ENCODE measurements at regions not wholly inside any gene's neighbourhood (a gene's known extent, or its start where the extent isn't known, plus 50 kb on each side); places are given as distances from the start of the nearest gene placed in this dataset.

DNA sequence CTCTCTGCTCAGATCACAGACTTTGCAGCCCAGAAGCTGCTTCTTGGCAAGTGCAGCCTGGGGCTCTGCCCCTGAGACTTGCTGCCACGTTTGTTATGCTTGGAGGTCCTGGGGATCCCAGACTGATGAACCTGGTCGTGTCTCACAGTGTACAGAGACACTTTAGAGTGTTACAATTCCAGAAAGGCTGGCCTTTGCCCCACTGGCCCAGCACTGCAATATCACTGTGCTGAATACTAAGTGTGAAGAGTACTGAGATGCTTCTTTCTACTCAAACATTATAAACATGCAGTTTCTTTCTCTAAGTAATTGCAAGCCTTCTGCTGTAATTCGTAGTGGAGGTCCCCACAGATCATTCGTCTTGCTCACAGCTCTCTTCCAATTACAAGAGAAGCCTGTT, 133.2 kb downstream of the MAP3K21 start:
- WGBS (ENCODE audit: insufficient coverage), result 50% methylated on average over 2 of the region's 4 CpGs
- intact Hi-C loops (cut with micrococcal nuclease), result no loop called here
- Mint-ChIP-seq H3K4me1 (no peaks in the 10 kb centered on the region), H3K4me3 (no peak overlapping the region), H3K27ac (no peak overlapping the region), H3K9me3 (ENCODE audit: insufficient read depth) (no peaks in the 10 kb centered on the region), H3K27me3 (no peaks in the 10 kb centered on the region)
- no peak for ATAC-seq (ENCODE audit: low read depth)
- Histone ChIP-seq H3K9ac (ENCODE audit: low read length) (no peak overlapping the region), H3K4me3 (ENCODE audit: control extremely low read depth in 1 of 5, extremely low read depth in 1 of 5, insufficient read depth in 1 of 5, low read depth in 2 of 5, low read length in 4 of 5) (no peak overlapping the region), H3K9me3 (ENCODE audit: control extremely low read depth in 1 of 3, control insufficient read depth in 2 of 3, insufficient read depth in 1 of 3, low read length in 2 of 3) (peaks cover 0 to 1% (median 0%) of the 10 kb centered on the region in 3 donors), H3K79me2 (ENCODE audit: control insufficient read depth, insufficient read depth, low read length) (no peaks in the 10 kb centered on the region), H3K4me2 (replicated peaks; ENCODE audit: low read depth, low read length, poor library complexity, severe bottlenecking) (no peak overlapping the region), H3K27ac (ENCODE audit: low read length in 2 of 2) (no peak overlapping the region), H4K20me1 (ENCODE audit: control insufficient read depth, insufficient read depth, low read length, poor library complexity, severe bottlenecking) (no peaks in the 10 kb centered on the region), H3K4me1 (ENCODE audit: control insufficient read depth in 2 of 2, insufficient read depth in 2 of 2, low read length in 2 of 2) (no peaks in the 10 kb centered on the region), H2AFZ (ENCODE audit: insufficient read depth, low read depth, low read length, poor library complexity, severe bottlenecking) (no peak overlapping the region), H3K27me3 (replicated peaks in 1 of 4; ENCODE audit: control extremely low read depth in 1 of 4, control insufficient read depth in 3 of 4, insufficient read depth in 4 of 4, low read length in 3 of 4) (no peaks in the 10 kb centered on the region), H3K36me3 (replicated peaks in 1 of 2; ENCODE audit: control extremely low read depth in 1 of 2, control insufficient read depth in 1 of 2, extremely low read depth in 1 of 2, insufficient read depth in 2 of 2, low read length in 1 of 2) (no peaks in the 10 kb centered on the region)
- DNase-seq, result no peak
- CTCF ChIA-PET, result no interaction called here
- POLR2A ChIA-PET, result no interaction called here
- no peak for TF ChIP-seq EZH2 (IDR thresholded peaks at IDR 0.05; ENCODE audit: borderline replicate concordance, insufficient read depth, low read depth, low read length, poor library complexity, severe bottlenecking)
- TF ChIP-seq, protein P1, sequence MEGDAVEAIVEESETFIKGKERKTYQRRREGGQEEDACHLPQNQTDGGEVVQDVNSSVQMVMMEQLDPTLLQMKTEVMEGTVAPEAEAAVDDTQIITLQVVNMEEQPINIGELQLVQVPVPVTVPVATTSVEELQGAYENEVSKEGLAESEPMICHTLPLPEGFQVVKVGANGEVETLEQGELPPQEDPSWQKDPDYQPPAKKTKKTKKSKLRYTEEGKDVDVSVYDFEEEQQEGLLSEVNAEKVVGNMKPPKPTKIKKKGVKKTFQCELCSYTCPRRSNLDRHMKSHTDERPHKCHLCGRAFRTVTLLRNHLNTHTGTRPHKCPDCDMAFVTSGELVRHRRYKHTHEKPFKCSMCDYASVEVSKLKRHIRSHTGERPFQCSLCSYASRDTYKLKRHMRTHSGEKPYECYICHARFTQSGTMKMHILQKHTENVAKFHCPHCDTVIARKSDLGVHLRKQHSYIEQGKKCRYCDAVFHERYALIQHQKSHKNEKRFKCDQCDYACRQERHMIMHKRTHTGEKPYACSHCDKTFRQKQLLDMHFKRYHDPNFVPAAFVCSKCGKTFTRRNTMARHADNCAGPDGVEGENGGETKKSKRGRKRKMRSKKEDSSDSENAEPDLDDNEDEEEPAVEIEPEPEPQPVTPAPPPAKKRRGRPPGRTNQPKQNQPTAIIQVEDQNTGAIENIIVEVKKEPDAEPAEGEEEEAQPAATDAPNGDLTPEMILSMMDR (IDR thresholded peaks at IDR 0.05), result no peak

DNA sequence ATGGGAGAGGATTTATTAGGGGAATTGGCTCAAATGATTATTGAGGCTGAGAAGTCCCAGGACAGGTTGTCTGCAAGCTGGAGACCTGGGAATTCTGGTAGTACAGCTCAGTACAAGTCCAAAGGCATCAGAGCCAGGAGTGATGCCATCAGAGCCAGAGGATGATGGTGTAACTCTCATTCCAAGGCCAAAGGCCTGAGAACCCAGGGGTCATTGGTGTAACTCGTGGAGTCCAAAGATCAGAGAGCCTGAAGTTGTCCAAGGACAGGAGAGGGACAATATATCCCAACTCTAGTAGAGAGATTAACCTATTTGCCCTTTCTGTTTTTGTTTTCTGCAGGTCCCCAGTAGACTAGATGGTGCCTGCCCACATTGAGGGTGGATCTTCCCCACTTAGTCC, 134.3 kb downstream of the MAP3K21 start:
- H3K4me3 ChIP-seq (ENCODE audit: control extremely low read depth in 1 of 5, extremely low read depth in 1 of 5, insufficient read depth in 1 of 5, low read depth in 2 of 5, low read length in 4 of 5), result no peak overlapping the region
- whole genome bisulfite sequencing (ENCODE audit: insufficient coverage), result no CpG with 5 or more reads among the region's 1 CpG
- TF ChIP-seq, protein P1 (IDR thresholded peaks at IDR 0.05), result no peak
- TF ChIP-seq EZH2 (IDR thresholded peaks at IDR 0.05; ENCODE audit: borderline replicate concordance, insufficient read depth, low read depth, low read length, poor library complexity, severe bottlenecking), result no peak
- ChIA-PET POLR2A (no interaction called here), CTCF (no interaction called here)
- no peak overlapping the region for H3K4me2 ChIP-seq (replicated peaks; ENCODE audit: low read depth, low read length, poor library complexity, severe bottlenecking)
- H3K79me2 ChIP-seq (ENCODE audit: control insufficient read depth, insufficient read depth, low read length), result no peaks in the 10 kb centered on the region
- Mint-ChIP-seq H3K27ac (no peak overlapping the region), H3K4me3 (no peak overlapping the region), H3K4me1 (no peaks in the 10 kb centered on the region), H3K9me3 (ENCODE audit: insufficient read depth) (no peaks in the 10 kb centered on the region), H3K27me3 (no peaks in the 10 kb centered on the region)
- no peak overlapping the region for H3K27ac ChIP-seq (ENCODE audit: low read length in 2 of 2)
- H3K27me3 ChIP-seq (replicated peaks in 1 of 4; ENCODE audit: control extremely low read depth in 1 of 4, control insufficient read depth in 3 of 4, insufficient read depth in 4 of 4, low read length in 3 of 4), result no peaks in the 10 kb centered on the region
- no peaks in the 10 kb centered on the region for H3K36me3 ChIP-seq (replicated peaks in 1 of 2; ENCODE audit: control extremely low read depth in 1 of 2, control insufficient read depth in 1 of 2, extremely low read depth in 1 of 2, insufficient read depth in 2 of 2, low read length in 1 of 2)
- H3K9me3 ChIP-seq (ENCODE audit: control extremely low read depth in 1 of 3, control insufficient read depth in 2 of 3, insufficient read depth in 1 of 3, low read length in 2 of 3), result peaks cover 0 to 8% (median 0%) of the 10 kb centered on the region in 3 donors
- H2AFZ ChIP-seq (ENCODE audit: insufficient read depth, low read depth, low read length, poor library complexity, severe bottlenecking), result no peak overlapping the region
- intact Hi-C loops (cut with micrococcal nuclease), result no loop called here
- DNase-seq (no peak), ATAC-seq (ENCODE audit: low read depth) (no peak)
- H4K20me1 ChIP-seq (ENCODE audit: control insufficient read depth, insufficient read depth, low read length, poor library complexity, severe bottlenecking), result no peaks in the 10 kb centered on the region
- H3K4me1 ChIP-seq (ENCODE audit: control insufficient read depth in 2 of 2, insufficient read depth in 2 of 2, low read length in 2 of 2), result no peaks in the 10 kb centered on the region
- no peak overlapping the region for H3K9ac ChIP-seq (ENCODE audit: low read length)
